HFFc6 (cell line): ENCODE measurements at regions not wholly inside any gene's neighbourhood (a gene's known extent, or its start where the extent isn't known, plus 50 kb on each side); places are given as distances from the start of the nearest gene placed in this dataset.

Source experiments
- DNase-seq: peaks from one replicate; pipeline ENCODE4 v3.0.0-alpha.2; 2018
- H3K27ac Mint-ChIP-seq: 2 replicates; pipeline ENCODE4 v1.8.0; 2020; ENCODE audit warnings: mild to moderate bottlenecking, mixed read lengths
- H3K27me3 Mint-ChIP-seq: 2 replicates; pipeline ENCODE4 v1.8.0; 2021; ENCODE audit warnings: mild to moderate bottlenecking, moderate library complexity, mixed read lengths; ENCODE audit not compliant: insufficient read depth
- H3K36me3 Mint-ChIP-seq: 2 replicates; pipeline ENCODE4 v1.8.0; 2021; ENCODE audit warnings: low read depth, mixed read lengths
- H3K4me1 Mint-ChIP-seq: 2 replicates; pipeline ENCODE4 v1.8.0; 2020; ENCODE audit warnings: low read depth, mixed read lengths
- H3K4me3 Mint-ChIP-seq: 2 replicates; pipeline ENCODE4 v1.8.0; 2020; ENCODE audit warnings: mild to moderate bottlenecking, moderate library complexity, mixed read lengths
- H3K9me3 Mint-ChIP-seq: 2 replicates; pipeline ENCODE4 v1.8.0; 2020; ENCODE audit warnings: mild to moderate bottlenecking, mixed read lengths
- CTCF ChIP-seq: fragments of 200-600 bp; sonication (generic); IDR thresholded peaks from 2 replicates; pipeline ENCODE4 v1.5.0; 2021; ENCODE audit warnings: antibody characterized with exemption, mild to moderate bottlenecking

GRCh38 chr3:150278843-150279381, 129.2 kb upstream of the TSC22D2 start:
- H3K27ac Mint-ChIP-seq, result no peak overlapping the region
- TF ChIP-seq CTCF, result no peak
- no peak for DNase-seq
- H3K9me3 Mint-ChIP-seq, result peaks cover 21% of the 10 kb centered on the region
- no peaks in the 10 kb centered on the region for H3K27me3 Mint-ChIP-seq
- H3K4me1 Mint-ChIP-seq, result peaks cover 48% of the 10 kb centered on the region
- peaks cover 35% of the 10 kb centered on the region for H3K36me3 Mint-ChIP-seq
- no peak overlapping the region for H3K4me3 Mint-ChIP-seq

DNA sequence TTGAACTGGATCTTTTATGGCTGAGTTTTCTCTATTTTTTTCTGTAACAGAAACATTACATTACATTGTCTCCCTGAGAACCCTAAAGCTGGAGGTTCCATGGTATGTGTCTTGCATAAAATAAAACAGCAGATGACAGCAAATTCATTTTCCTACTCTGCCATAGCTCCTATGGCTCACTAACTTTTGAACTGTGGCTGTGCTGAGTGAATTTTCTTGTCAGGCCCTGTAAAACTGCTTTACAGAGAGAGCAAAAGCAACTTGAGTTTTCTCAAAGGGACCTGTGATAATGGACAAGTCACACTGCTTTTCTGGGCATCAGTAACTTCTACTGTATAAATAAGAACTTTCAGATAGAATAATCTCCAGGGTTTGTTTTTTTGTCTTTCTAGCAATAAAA, 129.9 kb upstream of the TSC22D2 start:
- Mint-ChIP-seq H3K36me3 (peaks cover 31% of the 10 kb centered on the region), H3K27me3 (no peaks in the 10 kb centered on the region), H3K27ac (no peak overlapping the region; the same call in 1 of the 2 replicates), H3K4me1 (peaks cover 48% of the 10 kb centered on the region), H3K4me3 (no peak overlapping the region), H3K9me3 (peaks cover 21% of the 10 kb centered on the region)
- TF ChIP-seq CTCF, result no peak
- no peak for DNase-seq

GRCh38 chr3:150277444-150277843, 130.7 kb upstream of the TSC22D2 start:
- Mint-ChIP-seq H3K36me3 (peaks cover 24% of the 10 kb centered on the region), H3K4me1 (peaks cover 48% of the 10 kb centered on the region), H3K27ac (peak overlapping the region; percentile 21; the same call in 1 of the 2 replicates), H3K9me3 (peaks cover 21% of the 10 kb centered on the region), H3K4me3 (no peak overlapping the region), H3K27me3 (no peaks in the 10 kb centered on the region)
- DNase-seq, result no peak
- TF ChIP-seq CTCF, result no peak

DNA sequence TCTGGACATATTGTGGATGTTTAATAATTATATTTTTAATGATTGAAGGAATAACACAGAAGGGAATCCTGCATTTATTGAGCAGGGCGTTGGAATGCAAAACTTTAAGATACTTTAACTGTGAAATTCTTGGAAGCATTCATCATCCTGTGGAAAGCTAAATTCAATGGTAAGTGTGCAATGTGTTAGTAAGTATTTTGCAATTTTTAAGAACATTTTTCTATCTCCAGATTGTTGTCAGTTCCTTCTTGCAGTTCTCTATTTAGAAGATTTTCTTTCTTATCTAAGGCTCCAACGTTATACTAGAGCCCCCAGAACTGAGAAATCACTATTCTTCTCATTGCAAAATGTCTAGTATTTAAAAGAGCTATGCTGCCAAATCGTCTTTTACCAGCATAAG, 132.2 kb upstream of the TSC22D2 start:
- Mint-ChIP-seq H3K4me3 (peak overlapping the region; percentile 41), H3K9me3 (peaks cover 6% of the 10 kb centered on the region), H3K4me1 (peaks cover 58% of the 10 kb centered on the region), H3K36me3 (peaks cover 12% of the 10 kb centered on the region), H3K27me3 (peaks cover 2% of the 10 kb centered on the region; the same call in 1 of the 2 replicates), H3K27ac (peak overlapping the region; percentile 27)
- TF ChIP-seq CTCF, result no peak
- no peak for DNase-seq

DNA sequence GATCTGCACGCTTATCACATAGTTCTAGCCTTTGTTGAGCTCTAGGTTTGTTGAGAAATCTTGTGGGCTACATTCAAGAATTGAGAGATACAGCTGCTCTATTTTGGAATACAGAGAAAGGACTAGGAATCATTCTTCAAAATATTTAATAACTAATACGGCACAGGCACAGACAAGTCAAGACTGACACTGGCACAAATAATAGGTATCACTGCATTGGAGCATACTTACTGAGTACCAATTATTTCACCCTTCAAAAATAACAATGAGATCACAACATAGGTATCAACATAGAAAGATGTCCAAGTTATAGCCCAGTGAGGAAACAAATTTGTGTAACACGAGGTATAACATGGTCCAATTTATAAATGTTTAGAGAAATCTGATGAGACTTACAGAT, 133.7 kb upstream of the TSC22D2 start:
- peaks cover 2% of the 10 kb centered on the region; the same call in 1 of the 2 replicates for H3K27me3 Mint-ChIP-seq
- no peaks in the 10 kb centered on the region for H3K9me3 Mint-ChIP-seq
- H3K27ac Mint-ChIP-seq, result no peak overlapping the region
- H3K4me1 Mint-ChIP-seq, result peaks cover 63% of the 10 kb centered on the region
- peaks cover 9% of the 10 kb centered on the region for H3K36me3 Mint-ChIP-seq
- no peak for DNase-seq
- no peak overlapping the region for H3K4me3 Mint-ChIP-seq
- TF ChIP-seq CTCF, result no peak

DNA sequence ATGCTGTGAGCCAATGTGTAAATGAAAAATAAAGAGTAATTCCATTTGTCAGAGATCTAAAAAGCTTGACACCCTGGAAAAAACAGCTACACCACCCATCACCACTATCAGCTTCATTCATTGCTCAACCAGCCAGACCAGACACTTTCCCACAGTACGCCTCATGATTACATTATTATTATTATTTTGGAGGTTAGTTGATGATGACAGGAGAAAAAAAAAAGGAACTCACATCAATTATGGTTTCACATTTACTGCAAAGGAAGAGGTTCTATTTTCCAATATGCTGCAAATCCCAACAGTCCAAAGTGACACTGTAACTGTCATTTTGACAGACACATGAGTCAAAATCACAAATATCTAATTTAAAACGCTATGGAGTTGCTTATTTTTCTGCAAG, 134.7 kb upstream of the TSC22D2 start:
- peaks cover 67% of the 10 kb centered on the region for H3K4me1 Mint-ChIP-seq
- H3K27ac Mint-ChIP-seq, result no peak overlapping the region

More for the DNA sequence above, 134.7 kb upstream of the TSC22D2 start:
- peaks cover 9% of the 10 kb centered on the region for H3K36me3 Mint-ChIP-seq
- H3K27me3 Mint-ChIP-seq, result peaks cover 2% of the 10 kb centered on the region; the same call in 1 of the 2 replicates
- H3K9me3 Mint-ChIP-seq, result no peaks in the 10 kb centered on the region
- no peak for TF ChIP-seq CTCF
- no peak overlapping the region for H3K4me3 Mint-ChIP-seq
- no peak for DNase-seq
